Endometrium (tissue), 2 donors: ENCODE measurements at regions not wholly inside any gene's neighbourhood (a gene's known extent, or its start where the extent isn't known, plus 50 kb on each side); places are given as distances from the start of the nearest gene placed in this dataset.

Experiments
- FAIRE-seq: peaks from 2 replicates; lab custom pipeline; 2012; peaks lifted over from hg19 to GRCh38; lab: Jason Lieb, UNC
- donor health status: control.
- donor health status: control.

DNA sequence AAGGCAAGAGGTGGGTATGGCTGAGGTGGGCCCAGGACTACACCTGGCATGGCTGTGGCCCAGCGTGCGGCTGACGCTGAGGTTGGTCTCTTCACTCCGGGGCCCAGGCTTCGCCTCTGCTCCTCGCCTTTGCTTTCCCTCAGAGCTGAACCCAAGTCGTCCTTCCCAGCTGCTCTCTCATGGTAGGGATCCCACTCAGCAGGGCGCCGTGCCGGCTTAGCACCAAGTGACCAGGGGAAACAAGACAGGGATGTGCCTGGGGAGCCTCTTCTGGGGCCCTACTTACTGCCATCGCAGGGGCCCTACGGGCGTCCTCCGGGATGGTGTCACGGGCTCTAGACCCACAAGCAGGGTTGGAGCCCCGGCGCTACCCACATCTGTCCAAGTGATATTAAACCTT lies 138.1 kb upstream of the ALKAL2 start:
- no peak for FAIRE-seq

DNA sequence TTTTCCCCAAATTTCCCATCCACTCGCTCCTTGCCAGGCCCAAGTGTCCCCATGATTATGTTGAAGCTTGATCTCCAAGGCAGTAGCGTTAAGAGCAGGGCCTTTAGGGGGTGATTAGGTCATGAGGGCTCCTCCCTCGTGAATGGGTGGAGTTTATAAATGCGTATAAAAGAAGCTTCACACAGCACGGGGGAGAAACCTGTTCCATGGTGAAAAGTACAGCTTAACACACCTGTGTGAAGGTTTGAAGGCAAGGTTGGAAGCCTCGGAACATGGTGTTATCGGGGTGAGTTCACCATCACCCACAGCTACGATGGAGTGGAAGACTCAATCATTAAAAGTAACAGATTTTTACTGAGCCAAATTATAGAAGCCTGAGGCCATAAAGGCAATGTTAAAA lies 137.4 kb upstream of the ALKAL2 start:
- FAIRE-seq = no peak

DNA sequence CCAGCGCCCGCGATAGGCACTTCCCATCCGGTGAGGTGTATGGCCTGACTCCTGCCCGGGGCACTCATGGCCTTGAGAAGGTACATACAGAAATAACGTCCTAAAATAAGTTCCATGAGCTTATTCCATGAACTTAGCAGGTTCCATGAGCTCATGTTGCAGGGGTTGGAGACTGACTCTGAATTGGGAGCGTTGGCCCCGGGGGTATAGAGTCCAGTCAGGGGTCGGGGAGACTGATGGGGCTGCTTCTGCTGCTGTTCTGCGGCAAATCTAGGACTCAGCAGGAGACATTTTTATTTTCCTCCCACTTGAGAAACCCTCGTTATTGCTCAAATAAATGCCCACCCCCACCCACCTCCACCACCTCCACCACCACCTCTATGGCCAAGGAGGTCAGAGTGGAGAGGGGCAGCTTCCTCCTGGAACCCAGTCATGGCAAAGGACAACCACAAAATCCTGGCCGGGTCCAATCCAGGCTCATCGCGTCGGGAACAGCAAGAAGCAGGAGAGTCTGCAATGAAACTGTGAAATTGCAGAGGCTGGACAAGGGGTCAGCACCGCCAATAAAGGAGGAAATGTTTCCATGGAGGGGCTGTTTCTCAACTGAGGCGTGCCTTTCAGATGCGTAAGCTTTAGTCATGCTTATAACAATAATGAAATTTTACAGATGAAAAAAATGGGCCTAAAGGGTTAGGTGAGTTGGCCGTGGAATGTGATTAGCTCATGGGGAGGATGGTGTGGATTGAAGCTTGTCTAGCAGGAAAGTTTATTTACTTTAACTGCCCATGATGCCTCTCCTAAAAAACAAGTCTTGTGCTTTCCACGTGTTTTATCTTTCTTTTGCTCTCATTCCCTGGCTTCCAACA lies 136.6 kb upstream of the ALKAL2 start:
- no peak for FAIRE-seq

DNA sequence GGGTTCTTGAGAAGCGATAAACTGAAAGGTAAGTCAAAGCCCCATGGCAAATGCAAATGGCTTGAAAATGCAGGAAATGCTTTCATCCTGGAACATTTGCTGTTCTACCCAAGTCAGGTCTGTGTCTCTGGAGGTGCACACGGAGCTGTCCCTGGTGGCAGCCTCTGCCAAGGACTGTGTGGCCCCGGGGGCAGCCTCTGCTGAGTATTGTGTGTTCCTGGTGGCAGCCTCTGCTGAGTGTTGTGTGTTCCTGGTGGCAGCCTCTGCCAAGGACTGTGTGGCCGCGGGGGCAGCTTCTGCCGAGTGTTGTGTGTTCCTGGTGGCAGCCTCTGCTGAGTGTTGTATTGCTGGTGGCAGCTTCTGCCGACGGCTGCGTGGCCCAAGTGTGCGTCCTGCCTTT lies 135.6 kb upstream of the ALKAL2 start:
- no peak for FAIRE-seq

DNA sequence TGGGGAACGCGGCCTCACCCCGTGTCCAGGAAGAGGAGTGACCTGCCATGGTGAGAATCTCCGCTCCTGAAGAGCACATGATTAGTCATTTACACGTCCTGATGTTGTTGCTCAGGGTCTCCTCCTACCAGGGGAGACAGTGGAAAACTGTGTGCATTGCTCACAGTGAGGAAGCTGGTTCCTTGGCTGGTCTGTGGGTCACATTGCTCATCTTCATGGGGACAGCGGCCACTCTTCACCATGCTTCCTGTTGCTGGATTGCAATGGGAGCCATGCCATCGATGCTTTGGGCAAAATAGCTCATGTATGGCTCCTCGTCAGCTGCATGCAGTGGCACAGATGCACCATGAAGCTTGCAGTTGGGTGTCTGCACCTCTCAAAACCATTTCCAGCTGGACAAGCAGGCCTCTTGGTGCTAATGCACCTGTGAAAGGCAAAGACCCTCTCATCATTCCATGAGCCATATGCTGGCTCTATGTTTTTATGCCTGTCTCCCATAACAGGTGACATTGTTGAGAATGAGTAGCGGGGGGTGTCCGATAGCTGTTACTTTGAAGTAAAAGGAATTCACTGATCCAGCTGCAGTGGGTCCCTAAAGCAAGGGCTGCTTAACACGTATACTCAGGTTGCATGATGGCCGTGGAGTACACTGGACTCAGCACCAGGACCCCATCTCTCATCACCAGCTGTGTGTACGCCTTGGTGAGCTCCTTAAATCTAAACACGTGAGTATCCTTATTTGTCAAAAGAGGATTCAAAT lies 135.0 kb upstream of the ALKAL2 start:
- no peak for FAIRE-seq

DNA sequence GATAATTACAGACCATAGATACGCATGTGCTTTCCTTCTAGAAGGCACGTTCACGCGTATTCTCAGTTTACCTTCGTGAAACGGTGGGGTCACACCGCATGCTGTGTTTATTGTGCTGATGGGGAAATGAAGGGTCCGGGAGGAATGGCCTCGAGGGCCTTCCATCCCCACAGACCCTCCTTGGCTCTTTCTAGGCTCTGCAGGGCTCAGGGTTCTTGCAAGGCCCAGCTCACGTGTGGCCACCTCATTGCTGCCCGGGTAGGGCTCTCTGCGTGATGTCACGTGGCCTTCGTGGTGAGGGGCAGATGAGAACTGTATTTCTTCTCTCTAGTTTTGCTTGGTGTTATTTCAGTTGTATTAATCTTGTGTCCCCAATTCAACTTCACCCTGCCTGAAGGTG lies 133.5 kb upstream of the ALKAL2 start:
- no peak for FAIRE-seq

DNA sequence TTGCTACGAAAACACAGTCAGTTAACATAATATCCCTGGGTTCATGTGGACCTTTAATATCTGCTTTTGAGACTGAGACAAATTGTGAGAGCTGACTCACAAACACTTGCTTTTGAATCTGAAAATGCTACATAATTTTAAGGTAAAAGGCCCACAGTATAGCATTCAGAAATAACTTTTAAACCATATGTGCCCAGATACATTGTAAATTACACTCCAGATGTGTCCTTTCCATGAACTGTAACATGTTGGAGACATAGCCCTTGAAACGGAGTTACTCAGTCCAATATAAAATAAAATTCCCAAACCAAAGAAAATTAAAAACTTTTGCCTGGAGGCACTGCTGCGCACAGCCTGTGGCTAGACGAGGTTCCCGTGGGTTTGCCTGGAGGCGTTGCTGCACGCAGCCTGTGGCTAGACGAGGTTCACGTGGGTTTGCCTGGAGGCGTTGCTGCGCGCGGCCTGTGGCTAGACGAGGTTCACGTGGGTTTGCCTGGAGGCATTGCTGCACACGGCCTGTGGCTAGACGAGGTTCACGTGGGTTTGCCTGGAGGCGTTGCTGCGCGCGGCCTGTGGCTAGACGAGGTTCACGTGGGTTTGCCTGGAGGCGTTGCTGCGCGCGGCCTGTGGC lies 131.9 kb upstream of the ALKAL2 start:
- no peak for FAIRE-seq

DNA sequence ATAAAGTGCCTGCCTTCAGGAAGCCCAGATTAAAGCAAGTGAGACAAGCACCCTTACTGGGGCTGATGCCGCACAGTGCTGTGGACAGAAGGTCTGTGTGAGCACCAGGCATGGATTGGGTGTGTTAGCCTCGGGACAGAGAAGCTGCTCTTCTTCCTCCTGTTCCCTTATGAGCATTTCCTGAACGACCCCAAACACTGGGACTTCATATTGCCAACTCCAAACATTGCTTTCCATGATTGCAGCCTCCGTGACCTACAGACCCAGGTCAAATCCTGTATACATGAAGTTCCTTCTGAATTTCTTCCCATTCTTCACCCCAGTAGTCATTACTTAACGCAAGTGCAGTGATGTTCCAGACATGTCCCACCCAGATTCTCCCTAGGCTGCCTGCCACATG lies 129.8 kb upstream of the ALKAL2 start:
- no peak for FAIRE-seq

DNA sequence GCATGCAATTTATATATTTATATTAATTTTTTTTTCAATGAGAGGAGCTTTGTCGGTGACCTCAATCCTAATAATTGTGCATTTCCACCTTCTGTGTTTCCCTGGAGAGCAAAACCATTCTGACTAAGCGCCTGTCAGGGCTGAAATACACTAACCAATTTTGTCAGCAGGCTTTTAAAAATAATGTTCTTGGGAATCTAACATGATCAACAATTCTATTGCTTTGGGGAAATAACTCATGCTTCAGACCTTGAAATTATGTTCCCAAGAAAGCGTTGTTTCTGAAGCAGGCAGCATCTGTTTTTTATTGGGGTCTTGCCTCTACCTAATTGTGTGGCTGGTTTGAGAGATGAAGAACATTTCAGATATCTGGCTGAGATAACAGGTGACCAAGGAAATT lies 129.1 kb upstream of the ALKAL2 start:
- FAIRE-seq = no peak

DNA sequence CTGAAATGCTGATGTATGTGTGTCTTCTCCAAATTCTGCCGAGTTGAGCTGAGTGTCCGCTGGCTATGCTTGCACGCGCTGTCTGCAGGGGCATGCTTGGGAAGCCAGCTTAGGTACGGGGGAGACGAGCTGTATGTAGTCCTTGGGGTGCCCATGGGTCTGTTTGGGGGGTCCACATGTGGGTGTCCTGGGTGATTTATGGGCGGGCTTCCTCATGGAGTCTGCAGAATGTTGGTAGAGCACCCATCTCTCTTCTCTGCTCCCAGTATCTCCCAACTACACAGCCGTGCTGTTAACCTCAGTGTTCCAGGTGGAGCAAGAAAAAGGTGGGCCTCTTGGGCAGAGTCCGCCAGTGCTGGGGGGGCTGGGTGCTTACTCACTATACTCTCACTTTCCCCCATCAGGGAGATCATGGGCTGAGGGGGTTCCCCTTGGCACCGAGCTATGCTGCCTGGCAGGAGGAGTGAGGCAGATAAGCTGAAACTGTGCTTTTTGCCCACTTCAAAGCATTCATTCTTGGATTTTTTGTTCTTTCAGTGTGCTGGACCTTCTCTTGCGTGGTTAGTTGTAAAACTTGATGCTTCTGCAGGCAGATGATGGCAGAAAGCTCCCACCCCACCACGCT lies 128.2 kb upstream of the ALKAL2 start:
- FAIRE-seq = no peak

DNA sequence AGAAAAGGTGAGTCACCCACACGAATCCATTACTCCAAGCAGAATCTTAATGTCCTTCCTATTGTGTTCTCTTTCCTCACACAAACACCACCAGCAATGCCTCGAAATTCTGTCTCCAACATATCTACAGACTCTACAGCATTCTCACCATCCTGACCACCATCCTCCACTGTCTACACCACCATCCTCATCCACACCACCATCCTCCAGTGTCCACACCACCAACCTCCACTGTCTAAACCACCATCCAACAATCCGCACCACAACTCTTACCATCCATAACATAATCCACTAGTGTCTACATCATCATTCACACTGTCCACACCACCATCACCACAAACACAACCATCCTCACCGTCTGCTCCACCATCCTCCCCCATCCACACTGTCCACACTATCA lies 121.6 kb upstream of the ALKAL2 start:
- no peak for FAIRE-seq

DNA sequence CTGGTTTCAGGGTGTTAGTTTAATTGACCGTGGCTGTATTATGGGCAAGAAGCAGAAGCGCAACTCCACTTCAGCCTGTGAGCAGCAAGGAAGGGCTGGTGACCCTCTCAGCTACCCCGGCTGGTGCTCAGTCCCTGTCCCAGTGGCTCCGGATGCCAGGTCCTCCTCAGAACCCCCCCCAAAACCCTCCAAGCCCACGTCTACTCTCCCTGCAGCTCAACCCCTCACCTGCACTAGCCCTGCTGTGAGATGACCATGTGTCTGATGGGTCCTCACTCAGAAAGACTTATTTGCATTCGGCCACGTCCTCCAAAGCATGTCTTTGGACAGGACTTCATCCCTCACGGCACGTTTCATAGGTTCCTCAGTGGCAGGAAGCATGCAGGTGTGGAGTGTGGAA lies 119.7 kb upstream of the ALKAL2 start:
- no peak for FAIRE-seq

DNA sequence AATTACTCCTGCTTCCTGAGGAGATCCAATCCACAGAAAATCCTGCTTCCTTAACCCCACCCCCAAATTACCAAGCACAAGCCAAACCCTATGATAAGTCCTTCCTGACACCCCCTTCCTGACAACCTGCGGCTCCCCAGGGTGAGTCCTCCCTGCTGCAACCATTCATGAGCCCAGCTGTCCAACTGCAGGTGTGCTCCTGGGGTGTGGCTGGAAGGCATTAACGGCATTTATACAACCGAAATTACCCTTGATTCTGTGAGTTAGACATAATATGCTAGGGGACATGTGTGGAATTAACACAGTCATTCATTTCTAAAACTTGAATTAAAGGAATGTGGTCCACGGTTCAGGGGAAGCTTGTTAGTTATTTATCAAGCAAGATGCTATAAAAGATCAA lies 119.0 kb upstream of the ALKAL2 start:
- no peak for FAIRE-seq

DNA sequence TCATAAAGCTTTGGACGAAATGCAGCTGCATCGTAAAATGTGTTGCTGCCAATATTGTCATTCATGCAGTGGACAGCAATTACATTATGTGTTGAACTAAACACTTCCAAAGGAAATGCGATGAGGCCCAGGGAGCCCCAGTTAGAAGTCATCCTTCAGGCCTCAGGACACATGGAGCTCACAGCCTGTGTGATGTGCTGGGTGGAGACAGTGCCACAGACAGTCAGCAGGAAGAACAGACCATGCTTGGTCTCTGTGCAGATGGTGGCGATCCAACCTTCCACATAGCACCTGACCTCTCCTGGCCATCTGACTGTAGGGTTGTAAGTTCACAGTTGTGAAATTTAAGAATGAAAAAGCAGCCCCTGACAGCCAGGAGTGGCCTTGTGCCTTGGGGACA lies 118.3 kb upstream of the ALKAL2 start:
- no peak for FAIRE-seq

DNA sequence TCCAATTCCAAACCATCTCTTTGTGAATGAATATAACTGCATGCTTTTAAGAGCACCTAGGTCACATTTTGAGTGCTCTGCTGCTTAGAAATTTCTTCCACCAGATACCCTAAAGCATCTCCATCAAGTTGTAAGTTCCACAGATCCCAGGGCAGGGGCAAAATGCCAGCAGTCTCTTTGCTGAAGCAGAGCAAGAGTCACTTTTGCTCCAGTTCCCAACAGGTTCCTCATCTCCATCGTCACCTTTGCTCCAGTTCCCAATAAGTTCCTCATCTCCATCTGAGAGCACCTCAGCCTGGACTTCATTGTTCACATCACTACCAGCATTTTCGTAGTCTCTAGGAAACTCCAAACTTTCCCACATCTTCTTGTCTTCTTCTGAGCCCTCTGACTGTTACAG lies 116.7 kb upstream of the ALKAL2 start:
- no peak for FAIRE-seq

DNA sequence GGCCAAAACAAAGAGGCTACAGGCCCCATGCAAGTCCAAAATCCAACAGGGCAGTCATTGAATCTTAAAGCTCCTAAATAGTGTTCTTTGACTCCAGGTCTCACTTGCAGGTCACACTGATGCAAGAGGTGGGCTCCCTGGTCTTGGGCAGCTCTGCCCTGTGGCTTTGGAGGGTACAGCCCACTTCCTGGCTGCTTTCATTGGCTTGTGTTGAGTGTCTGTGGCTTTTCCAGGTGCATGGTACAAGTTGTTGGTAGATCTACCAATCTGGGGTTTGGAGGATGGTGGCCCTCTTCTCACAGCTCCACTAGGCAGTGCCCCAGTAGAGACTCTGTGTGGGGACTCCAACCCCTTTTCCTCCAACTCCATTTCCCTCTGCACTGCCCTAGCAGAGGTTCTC lies 115.8 kb upstream of the ALKAL2 start:
- FAIRE-seq = no peak

DNA sequence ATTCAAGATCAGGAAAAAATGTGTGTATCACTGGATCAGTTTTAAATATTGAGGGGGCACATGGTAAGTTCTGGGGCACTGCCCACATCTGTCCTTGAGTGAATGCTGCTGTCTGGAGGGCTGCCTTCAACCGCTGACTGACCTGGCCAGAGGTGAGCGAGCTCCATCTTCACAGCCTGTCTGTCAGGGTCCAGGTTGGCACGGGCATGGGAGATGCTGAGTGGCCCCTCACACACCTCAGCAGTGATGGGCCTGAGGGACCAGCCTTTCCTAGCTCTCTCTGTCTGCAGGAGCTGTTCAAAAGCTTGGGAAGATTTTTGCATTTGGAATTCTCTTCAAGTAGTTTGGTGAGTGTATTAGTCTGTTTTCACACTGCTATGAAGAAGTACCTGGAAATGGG lies 114.8 kb upstream of the ALKAL2 start:
- no peak for FAIRE-seq

DNA sequence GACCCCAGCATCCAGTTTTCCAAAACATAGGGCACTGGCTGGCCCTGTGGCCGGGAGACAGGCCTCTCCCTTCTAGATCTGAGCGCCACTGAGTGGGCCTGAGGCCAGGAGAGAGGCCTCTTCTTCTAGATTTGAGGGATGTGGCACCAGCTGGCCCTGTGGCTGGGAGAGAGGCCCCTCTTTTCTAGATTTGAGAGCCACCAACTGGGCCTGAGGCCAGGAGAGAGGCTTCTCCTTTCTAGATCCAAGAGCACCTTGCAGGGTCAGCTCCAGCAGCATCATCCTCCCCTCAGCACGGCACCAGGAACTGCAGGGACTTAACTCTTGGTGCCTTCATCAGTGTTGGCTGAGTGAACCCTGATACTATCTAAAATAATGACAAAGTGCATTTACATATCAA lies 114.3 kb upstream of the ALKAL2 start:
- no peak for FAIRE-seq

DNA sequence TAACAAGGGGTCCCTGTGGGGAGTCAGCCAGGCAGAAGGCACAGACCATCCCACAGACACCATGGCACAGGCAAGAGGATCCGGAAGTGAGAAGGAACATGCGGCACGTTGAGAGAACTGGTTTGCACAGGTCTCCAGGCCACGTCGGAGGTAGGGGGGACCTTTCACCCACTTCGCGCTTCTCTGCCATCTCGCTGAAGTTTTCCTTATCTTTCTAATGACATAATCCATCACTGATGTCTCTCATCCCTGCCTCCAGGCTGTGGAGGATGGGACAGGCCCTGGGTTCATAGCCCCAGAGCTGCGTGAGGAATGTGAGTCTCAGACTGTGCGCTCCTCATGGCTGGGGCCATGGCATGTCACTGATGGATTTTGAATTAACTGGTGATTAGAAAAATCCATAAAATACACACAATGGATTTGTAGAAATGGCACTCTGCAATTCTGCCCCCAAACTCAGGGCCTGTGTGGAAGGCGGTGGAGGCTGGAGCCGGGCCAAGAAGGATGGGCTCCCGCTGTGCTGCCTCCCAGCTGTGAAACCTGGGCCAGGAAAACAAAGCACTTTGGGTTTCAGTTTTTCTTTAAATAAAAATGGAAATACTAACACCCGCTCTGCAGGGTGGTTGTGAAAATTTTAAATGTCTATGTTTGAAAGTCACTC lies 113.3 kb upstream of the ALKAL2 start:
- FAIRE-seq = no peak

DNA sequence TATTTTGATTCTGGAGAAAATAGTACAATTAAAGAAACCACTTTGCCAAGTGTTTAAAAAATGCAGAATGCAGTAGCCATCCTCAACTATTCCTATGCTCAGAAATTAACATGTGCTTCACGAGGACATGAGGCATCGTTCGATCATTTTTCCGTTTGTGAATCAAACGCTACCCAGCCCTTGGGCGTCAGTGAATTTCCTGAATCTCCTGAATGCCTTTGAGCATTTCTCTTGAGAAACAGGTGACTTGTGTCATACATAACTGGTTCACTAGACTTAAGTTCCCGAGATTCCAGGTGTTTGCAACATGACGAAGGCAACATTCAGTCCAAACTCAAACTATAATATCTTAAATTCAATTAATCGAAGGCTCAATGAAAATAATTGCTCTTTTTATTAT lies 110.0 kb upstream of the ALKAL2 start:
- FAIRE-seq = no peak

DNA sequence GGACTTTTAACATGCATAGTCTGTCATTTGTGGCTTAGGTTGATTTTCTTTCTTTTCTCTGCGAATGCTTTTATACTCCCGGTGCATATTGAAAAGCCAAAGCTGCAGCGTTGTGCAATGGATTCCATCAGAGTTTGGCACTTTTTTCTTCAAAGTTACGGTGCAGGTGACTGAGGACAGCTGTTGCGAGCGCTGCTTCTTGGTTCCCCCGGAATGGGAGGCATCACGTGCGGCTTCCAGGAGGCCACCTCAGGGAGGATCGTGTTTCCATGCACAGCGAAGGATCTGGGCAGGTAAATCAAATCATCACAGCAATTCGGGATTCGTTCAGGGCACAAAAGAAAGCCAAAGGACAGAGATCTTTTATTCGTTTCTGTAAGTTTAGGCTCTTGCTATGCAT lies 109.6 kb upstream of the ALKAL2 start:
- no peak for FAIRE-seq

DNA sequence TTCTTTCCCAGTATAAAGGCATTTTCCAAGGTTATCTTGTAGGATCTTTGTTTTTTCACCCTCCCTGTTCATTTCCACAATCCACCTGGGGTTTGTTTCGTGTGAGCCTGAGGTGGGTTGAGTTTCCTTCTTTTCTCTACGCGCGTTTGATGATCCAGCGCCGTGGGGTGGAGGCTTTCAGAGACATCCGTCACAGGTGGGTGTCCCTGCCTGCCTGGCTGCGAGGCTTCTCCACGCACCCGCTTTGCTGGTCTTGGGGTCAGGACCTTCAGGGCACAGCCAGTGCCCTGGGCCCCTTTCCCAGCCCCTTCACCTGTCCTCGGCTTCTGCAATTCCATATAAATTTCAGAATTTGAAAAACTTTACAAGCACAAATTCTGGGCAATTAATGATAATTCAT lies 109.0 kb upstream of the ALKAL2 start:
- no peak for FAIRE-seq
